Prostate gland (tissue), 2 donors: ENCODE measurements at regions not wholly inside any gene's neighbourhood (a gene's known extent, or its start where the extent isn't known, plus 50 kb on each side); places are given as distances from the start of the nearest gene placed in this dataset.

ENCODE experiments used
- DNase-seq: peaks from one replicate; pipeline ENCODE4 v3.0.0-alpha.2; 2019; ENCODE audit warnings: low spot score
- H3K27ac ChIP-seq, 2 donors: fragments of 200-600 bp; sonication (generic); 2 replicates each; pipeline ENCODE4 v1.5.1; 2017 to 2019
- H3K27me3 ChIP-seq: fragments of 200-600 bp; sonication (generic); replicated peaks from 2 replicates; pipeline ENCODE4 v1.5.1; 2019; ENCODE audit not compliant: insufficient read depth
- H3K36me3 ChIP-seq, 2 donors: fragments of 200-600 bp; sonication (generic); 1 replicate in 1 of 2; 2 replicates in 1 of 2; pipeline versions ENCODE4 v1.5.1 to v1.8.1; 2017 to 2019
- H3K4me1 ChIP-seq: fragments of 200-600 bp; sonication (generic); replicated peaks from 2 replicates; pipeline ENCODE4 v1.5.1; 2019
- H3K4me3 ChIP-seq, 2 donors: fragments of 200-600 bp; sonication (generic); 2 replicates each; pipeline ENCODE4 v1.5.1; 2017 to 2019
- H3K9me3 ChIP-seq: fragments of 200-600 bp; sonication (generic); 2 replicates; pipeline ENCODE4 v1.5.1; 2017
- POLR2A ChIP-seq: fragments of 450-650 bp; IDR thresholded peaks from one replicate; pipeline ENCODE4 v1.6.1; 2016; ENCODE audit warnings: antibody characterized with exemption, mild to moderate bottlenecking
- POLR2AphosphoS5 ChIP-seq: sonication (generic); formaldehyde crosslinking; IDR thresholded peaks from one replicate; pipeline ENCODE4 v1.6.1; 2017; ENCODE audit warnings: antibody characterized with exemption
- WGBS: methylation state at CpG from one replicate; pipeline ENCODE4 v1.1.5; 2018; 5-methylcytosine and 5-hydroxymethylcytosine counted together
- intact Hi-C: fragments of 100-400 bp; cut with DNase I; formaldehyde crosslinking; loops from one replicate; pipeline ENCODE4 v1.14.2; 2022
- TF ChIP-seq, protein P1 (sequence below), 4 experiments: fragments of 200-600 bp in 2 of 4; fragments of 450-650 bp in 2 of 4; sonication (generic) in 2 of 4; IDR thresholded peaks; 1 replicate in 3 of 4; 2 replicates in 1 of 4; pipeline ENCODE4 v1.5.1; 2016 to 2019; ENCODE audit warnings: antibody characterized with exemption in 4 of 4, mild to moderate bottlenecking in 2 of 4, moderate library complexity in 2 of 4

DNA sequence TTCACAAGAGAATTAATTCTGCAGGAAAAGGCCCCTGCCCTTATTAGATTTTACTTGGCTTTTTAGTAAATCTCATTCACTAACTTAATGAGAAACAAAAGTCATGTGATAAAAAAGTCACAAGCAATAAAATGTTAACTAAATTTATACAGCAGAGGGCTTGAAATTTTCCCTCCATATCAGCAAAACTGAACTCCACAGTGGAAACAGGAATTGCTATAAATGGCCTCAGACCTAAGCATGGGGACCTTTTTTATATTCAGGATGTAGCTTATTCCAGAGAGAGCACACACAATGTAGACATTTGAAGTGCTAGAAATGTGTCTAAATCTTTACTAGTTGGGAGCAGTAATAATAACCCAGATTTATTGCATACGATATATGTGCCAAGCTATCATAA is 291.5 kb downstream of the C16orf95 start:
- H3K36me3 ChIP-seq = no peaks in the 10 kb centered on the region
- no peak overlapping the region for H3K27ac ChIP-seq
- H3K4me3 ChIP-seq = no peak overlapping the region
- H3K4me1 ChIP-seq = no peaks in the 10 kb centered on the region
- WGBS = 97% methylated on average over 1 of the region's 1 CpG
- intact Hi-C loops = no loop called here
- no peak for TF ChIP-seq POLR2A
- no peak for TF ChIP-seq POLR2AphosphoS5
- TF ChIP-seq, protein P1, sequence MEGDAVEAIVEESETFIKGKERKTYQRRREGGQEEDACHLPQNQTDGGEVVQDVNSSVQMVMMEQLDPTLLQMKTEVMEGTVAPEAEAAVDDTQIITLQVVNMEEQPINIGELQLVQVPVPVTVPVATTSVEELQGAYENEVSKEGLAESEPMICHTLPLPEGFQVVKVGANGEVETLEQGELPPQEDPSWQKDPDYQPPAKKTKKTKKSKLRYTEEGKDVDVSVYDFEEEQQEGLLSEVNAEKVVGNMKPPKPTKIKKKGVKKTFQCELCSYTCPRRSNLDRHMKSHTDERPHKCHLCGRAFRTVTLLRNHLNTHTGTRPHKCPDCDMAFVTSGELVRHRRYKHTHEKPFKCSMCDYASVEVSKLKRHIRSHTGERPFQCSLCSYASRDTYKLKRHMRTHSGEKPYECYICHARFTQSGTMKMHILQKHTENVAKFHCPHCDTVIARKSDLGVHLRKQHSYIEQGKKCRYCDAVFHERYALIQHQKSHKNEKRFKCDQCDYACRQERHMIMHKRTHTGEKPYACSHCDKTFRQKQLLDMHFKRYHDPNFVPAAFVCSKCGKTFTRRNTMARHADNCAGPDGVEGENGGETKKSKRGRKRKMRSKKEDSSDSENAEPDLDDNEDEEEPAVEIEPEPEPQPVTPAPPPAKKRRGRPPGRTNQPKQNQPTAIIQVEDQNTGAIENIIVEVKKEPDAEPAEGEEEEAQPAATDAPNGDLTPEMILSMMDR (IDR thresholded peaks at IDR 0.05) = no peak
- DNase-seq = no peak
- no peaks in the 10 kb centered on the region for H3K27me3 ChIP-seq
- H3K9me3 ChIP-seq = no peaks in the 10 kb centered on the region

DNA sequence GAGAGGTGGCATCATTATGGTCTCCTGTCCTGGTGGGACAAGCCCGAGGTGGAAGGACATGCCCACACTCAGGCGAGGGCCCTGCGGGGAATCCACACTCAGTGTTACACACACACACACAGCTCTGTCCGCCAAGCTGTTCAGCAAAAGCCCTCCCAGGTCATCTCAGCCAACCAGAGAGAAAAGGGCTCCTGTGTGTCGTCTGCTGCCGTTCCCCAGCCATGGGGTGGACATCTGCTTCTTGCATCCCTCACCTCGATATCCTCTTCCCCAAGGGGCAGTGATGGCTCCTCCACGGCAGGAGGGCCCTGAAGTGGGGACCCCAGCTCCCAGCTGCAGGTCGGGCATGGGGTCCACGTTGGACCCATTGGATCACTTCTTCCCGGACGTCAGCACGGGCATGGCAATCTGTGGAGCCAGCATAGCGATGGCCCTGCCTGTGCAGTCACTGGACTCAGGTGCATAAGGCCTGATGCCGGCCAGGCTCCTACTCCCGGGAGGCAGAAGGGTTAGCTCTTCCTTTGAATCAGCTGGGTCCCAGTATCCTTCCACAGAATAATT is 290.1 kb downstream of the C16orf95 start:
- no peak overlapping the region for H3K4me3 ChIP-seq
- H3K27ac ChIP-seq = no peak overlapping the region
- H3K4me1 ChIP-seq = no peaks in the 10 kb centered on the region
- 89% methylated on average over 16 of the region's 16 CpGs for WGBS
- no peak for DNase-seq
- intact Hi-C loops = no loop called here
- no peaks in the 10 kb centered on the region for H3K27me3 ChIP-seq
- no peaks in the 10 kb centered on the region for H3K36me3 ChIP-seq
- no peak for TF ChIP-seq POLR2AphosphoS5
- no peaks in the 10 kb centered on the region for H3K9me3 ChIP-seq

DNA sequence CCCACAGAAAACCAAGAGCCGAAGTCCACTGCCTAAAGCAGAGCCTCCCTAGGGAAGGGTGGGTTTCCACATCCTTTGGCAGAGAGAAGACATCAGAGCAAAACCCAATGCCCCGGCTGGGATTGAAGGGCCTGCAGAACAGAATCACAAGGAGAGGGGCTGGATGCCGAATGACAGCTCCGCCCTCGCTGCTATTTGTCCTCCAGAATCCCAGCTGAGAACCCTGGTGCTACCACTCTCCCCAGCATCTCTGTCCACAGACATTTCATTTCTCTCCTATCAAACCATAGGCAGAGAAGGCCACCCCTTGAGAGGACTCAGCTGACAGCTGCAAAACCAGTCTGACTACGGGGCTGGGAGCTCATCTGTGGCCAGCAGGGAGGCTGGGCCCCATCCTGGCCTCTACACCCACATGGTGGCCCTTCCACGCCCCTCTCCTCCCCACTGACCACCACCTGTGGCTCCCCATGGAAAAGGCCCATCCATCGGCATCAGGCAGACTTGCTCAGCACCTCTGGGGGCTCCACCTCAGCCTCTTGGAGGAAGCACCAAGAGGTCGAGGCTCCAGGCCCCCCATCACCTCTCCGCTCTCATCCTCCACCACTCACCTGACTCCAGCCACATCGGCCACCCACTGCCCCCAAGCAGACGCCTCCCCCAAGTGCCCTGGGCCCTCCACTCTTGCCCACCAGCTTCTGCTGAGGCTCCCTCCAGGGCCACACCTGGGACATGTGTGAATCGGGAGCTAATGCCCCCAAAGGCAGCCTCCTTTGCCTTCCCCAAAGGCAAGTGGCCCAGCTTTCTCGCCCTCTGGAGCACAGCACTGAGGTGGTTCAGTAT is 288.5 kb downstream of the C16orf95 start:
- no peak for DNase-seq
- no peak for TF ChIP-seq POLR2AphosphoS5
- TF ChIP-seq, protein P1 (IDR thresholded peaks at IDR 0.05) = no peak
- no peak for TF ChIP-seq POLR2A
- WGBS = 87% methylated on average over 14 of the region's 14 CpGs
- intact Hi-C loops = no loop called here
- no peak overlapping the region for H3K4me3 ChIP-seq
- no peaks in the 10 kb centered on the region for H3K36me3 ChIP-seq
- H3K9me3 ChIP-seq = no peaks in the 10 kb centered on the region
- no peaks in the 10 kb centered on the region for H3K27me3 ChIP-seq
- H3K4me1 ChIP-seq = no peaks in the 10 kb centered on the region
- no peak overlapping the region for H3K27ac ChIP-seq

DNA sequence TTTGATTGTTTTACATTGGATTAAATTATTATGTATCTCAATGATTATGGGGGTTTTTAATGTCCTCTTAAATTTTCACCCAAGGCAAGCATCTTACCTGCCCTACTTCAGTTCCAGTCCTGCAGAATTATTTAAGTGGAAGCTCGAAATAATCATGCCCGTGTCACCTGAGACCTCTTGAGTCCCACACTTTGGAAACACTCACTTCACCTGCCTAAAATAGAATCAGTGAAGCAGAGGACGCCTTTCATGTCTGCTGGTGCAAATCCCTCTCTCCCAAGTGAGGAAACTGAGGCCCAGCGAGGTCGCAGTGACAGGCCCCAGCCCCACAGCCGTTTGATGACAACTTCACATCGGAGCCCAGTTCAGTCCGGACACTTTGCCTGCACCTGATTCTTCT is 284.6 kb downstream of the C16orf95 start:
- intact Hi-C loops = no loop called here
- Histone ChIP-seq H3K9me3 (no peaks in the 10 kb centered on the region), H3K27ac (no peak overlapping the region), H3K27me3 (no peaks in the 10 kb centered on the region), H3K4me3 (no peak overlapping the region), H3K4me1 (no peaks in the 10 kb centered on the region), H3K36me3 (no peaks in the 10 kb centered on the region)
- WGBS = 78% methylated on average over 8 of the region's 8 CpGs
- DNase-seq = no peak
- no peak for TF ChIP-seq POLR2AphosphoS5
- TF ChIP-seq, protein P1 (IDR thresholded peaks at IDR 0.05) = no peak
- no peak for TF ChIP-seq POLR2A

DNA sequence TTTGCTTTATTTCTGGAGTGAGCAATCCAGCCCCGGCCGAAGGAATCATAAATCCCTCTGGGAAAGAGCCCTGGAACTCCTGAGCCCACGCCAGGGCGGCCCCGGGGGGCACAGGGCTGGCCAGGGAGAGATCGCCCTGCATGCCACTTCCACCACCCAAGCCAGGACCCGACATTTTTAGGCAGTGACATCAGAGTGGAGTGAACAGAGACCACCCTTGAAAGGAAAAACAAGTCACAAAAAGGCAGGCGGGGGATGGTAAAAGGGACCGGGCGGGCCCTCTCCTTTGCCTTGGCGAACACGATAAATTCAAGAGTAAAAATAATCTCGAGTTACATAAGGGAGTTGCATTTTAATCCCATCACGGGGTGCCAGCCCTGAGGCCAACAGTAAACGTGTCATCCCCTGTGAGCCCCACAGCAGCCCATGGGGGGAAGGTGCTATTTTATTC is 284.1 kb downstream of the C16orf95 start:
- H3K4me3 ChIP-seq = no peak overlapping the region
- no peaks in the 10 kb centered on the region for H3K27me3 ChIP-seq
- H3K9me3 ChIP-seq = no peaks in the 10 kb centered on the region
- 64% methylated on average over 15 of the region's 15 CpGs for WGBS
- no peaks in the 10 kb centered on the region for H3K36me3 ChIP-seq
- TF ChIP-seq POLR2A (no peak), POLR2AphosphoS5 (no peak)
- TF ChIP-seq, protein P1 (IDR thresholded peaks at IDR 0.05) = no peak
- intact Hi-C loops = no loop called here
- no peak overlapping the region for H3K27ac ChIP-seq
- no peak for DNase-seq
- H3K4me1 ChIP-seq = no peaks in the 10 kb centered on the region
